Activated CD4-positive, alpha-beta T cell treated with anti-CD3 and anti-CD28 coated beads, Interleukin-2, amount 50 U/mL, for 48 hours (primary cell): ENCODE measurements at regions not wholly inside any gene's neighbourhood (a gene's known extent, or its start where the extent isn't known, plus 50 kb on each side); places are given as distances from the start of the nearest gene placed in this dataset.
"Not testable (repeated sequence)": the region's sequence is repeated elsewhere in the genome, so short reads cannot be mapped to it uniquely, and the experiment has no call there.

Experiments
- DNase-seq, 2 experiments: peaks; one replicate each; pipeline ENCODE4 v3.0.0-alpha.2; 2020

DNA sequence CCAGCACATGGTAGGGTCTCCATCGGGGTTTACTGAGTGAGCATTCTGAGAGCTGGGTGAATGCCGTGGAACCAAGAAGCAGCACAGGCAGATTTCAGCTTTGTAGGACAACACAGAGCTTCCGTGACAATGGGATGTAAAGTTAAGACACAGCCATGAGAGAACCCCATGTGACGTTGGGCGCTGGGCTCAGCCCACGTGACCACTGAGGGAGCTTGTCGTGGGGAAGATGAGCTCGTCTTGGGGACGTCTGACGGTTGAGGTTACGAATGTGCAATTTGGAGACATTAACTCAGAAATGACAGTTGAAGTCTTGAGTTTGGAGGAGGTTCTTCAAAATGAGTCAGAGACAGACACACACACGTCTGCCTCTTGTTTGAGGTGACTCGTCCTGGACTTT lies 51.5 kb upstream of the MUC20 start:
- peak; percentile 38 to 54 for DNase-seq

DNA sequence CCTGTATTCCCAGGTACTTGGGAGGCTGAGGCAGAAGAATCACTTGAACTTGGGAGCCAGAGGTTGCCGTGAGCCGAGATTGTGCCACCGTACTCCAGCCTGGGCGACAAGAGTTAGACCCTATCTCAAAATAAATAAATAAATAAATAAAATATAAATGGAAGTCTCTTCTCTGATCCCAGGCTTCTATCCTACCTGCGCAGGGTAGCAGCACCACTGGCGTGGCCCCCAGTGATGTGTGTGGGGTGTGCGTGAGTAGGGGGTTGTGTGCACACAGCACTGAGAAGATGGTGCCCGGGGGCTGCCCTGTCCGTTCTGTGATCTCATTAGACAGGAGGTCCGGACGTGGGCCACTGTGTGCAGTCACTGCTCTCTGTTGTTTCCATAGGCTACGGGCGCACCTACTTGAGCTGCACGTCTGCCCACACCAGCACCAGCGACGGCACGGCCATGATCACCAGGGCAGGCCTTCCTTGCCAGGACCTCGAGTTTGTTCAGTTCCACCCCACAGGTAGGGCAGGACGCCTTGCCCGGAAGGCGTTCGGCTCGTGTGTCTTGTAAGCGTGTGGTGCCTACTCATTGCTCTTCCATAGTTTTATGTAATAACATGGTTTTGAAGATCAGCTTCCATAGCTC lies 52.5 kb upstream of the MUC20 start:
- DNase-seq = not testable (repeated sequence)

DNA sequence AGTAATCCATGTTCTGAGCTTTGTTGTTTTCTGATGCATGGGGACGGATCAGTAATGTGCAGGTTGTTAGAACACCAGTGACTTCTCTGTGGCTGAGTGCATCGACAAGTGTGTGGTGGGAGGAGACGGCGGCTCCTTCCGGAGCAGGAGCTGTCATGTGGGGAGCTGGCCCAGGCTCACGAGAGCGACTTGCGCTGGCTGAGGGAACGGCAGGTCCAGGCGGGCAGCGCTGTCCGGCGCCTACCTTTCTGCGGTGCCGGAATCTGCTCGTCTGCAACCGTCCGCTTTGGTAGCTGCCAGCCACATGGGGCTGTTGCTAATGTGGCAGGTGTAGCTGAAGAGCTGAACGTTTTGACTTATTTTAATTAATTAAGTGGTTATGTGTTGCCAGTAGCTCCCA lies 55.5 kb upstream of the MUC20 start:
- not testable (repeated sequence) for DNase-seq

DNA sequence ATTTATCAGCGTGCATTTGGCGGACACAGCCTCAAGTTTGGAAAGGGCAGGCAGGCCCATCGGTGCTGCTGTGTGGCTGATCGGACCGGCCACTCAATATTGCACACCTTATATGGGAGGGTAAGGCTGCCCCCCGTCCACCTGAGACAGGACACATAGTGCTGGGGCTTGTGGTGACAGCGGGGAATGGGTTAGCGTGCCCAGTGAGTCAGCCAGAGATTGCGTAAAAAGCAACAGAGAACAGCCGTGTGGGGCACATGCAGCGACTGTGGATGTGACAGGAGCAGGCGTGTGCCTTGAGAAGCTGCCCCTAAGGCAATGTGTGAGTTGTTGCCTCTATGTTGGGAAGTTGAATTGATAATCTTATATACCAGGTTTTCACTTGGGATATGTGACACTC lies 56.6 kb upstream of the MUC20 start:
- DNase-seq = not testable (repeated sequence)

DNA sequence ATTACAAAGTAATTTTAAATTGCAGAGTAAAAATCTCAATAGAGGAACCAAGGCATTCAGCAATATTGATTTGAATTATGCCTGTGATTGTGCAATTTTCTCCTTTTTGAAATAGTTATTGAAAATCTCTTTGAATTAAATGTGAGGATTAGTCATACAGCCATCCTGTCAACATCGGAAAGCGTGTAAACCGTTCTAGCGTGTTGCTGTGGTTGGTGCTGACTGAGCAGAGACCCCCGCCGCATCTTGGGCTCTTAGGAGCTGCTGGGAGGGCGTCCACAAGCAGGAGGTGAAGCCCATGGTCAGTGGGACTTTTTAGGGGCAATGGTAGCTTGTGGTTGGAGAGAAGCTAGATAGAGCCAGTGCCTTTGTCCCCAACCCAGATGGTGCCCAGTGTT lies 61.6 kb upstream of the MUC20 start:
- not testable (repeated sequence) for DNase-seq

DNA sequence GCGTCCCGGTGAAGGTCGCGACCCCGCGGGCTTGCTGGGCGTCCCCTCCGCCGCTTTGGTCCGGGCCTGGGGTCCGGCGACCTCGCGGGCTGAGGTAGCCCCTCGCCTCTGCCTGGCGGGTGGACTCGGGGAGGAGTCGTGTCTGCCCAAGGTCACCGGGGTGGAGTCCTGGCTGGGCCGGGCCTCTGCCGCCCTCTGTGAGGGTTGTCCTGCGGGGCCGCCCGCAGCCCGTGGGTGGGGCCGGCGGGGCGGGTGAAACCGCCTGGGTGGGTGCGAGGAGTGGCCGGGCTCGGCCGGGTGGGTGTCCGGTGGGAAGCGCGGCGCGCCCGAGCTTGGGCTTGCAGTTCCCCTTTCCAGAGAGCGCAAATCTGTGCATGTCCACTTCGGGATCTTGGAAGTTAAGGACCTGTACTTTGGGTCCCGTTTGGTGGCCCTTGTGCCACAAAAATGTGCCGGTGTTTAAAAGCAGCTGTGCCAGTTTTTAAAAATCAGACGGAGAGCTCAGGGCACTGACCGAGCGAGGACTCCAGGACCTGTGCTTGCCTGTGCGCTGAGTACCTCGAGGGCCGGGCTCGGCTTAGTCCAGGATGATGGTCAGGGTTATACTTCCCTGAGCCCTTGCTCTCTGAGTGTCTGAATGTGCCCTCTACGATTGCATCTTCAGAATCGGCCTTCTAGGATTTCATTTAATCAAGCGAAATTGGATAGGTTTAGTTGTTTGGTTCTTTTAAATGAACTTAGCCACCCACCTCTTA lies 62.2 kb upstream of the MUC20 start:
- DNase-seq = not testable (repeated sequence)

DNA sequence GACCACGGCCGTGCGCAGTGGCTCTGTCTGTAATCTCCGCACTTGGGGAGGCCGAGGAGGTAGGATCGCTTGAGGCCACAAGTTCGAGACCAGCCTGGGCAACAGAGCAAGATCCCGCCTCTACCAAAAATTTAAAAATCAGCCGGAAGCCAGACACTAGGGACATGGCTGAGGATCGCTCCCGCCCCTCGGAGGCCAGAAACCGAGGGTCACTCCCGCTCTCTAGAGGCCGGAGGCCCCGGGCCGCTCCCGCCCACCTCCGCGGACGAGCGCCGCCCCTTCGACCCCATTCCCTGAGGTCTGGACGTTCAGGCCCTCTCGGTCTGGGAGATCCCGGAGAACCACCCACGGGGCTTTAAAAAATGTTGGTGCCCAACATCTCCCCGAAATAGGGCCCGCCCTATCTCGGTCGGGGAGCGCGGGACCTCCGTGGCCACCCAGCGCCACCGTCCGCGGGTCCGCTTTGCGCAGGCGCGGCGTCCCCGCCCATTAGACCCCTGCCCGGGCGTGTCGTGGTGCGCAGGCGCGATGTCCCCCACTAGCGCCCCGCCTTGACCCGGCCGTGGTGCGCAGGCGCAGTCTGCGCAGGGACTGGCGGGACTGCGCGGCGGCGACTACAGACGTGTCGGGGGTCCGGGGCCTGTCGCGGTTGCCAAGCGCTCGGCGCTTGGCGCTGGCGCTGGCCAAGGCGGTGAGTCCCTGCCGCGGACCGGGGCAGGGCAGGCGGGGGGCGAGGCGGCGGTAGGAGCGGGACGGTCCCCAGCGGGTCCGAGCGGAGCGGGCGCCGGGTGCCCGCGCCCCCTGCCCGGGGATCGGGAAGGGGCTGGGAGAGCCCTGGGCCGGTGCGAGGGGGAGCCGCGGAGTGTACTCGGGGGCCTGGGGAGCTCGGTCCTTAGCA lies 63.1 kb upstream of the MUC20 start:
- DNase-seq = peak; percentile 91 to 92

DNA sequence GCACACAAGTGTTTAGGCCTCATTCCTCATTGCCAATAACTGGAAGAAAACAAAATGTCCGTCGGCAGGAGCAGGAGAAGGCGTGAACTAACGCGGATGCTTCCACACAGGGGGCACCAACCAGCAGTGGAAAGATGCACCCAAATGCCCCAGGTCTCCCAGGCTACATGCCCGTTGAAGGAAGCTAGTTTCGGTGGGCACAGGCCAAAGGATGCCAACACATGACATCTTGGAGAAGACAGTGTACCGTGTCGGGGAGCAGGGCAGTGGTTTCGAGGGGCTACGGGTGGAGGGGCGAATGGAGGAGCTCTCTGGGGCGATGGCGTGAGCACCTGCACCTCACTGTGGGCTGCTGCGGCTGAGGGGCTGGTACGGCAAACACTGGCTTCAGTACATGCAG lies 64.7 kb upstream of the MUC20 start:
- not testable (repeated sequence) for DNase-seq

DNA sequence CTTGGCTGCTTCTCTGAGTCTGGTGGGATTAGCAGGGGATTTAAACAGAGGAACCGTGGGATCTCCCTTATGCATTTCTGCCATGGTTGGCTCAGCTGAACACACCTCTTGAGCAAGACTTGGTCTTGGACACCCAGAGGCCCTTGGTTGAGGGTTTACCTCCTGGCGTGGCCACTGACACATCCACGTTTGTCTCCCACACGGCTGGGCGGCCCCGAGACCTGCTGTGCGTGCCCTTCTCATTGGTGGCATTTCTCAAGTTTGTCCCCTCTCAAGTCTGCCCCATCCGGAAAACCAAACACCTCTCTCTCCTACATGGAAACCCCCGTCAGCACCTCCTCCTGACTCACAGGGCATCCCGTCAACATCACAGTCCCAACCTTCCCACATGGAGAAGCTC lies 66.0 kb upstream of the MUC20 start:
- DNase-seq = not testable (repeated sequence)

DNA sequence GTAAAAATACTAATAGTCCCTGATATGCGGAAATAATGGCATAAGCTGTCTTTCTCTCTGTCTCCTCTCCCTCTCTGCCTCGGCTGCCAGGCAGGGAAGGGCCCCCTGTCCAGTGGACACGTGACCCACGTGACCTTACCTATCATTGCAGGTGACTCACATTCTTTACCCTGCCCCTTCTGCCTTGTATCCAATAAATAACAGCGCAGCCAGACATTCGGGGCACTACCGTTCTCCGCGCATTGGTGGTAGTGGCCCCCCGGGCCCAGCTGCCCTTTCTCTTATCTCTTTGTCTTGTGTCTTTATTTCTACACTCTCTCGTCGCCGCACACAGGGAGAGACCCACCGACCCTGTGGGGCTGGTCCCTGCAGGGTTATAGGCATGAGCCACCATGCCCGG lies 66.6 kb upstream of the MUC20 start:
- not testable (repeated sequence) for DNase-seq

DNA sequence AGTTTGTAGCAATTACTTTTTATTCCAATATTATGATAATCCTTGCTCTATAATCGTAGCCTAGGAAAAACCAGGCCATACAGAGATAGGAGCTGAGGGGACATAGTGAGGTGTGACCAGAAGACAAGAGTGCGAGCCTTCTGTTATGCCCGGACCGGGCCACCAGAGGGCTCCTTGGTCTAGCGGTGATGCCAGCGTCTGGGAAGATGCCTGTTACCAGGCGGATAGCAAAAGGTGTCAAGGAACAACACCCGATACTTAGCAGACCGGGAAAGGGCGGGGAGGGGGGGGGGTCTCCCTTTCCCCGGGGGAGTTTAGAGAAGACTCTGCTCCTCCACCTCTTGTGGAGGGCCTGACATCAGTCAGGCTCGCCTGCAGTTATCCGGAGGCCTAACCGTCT lies 67.1 kb upstream of the MUC20 start:
- peak in 1 of 2 experiments; percentile 26 for DNase-seq

DNA sequence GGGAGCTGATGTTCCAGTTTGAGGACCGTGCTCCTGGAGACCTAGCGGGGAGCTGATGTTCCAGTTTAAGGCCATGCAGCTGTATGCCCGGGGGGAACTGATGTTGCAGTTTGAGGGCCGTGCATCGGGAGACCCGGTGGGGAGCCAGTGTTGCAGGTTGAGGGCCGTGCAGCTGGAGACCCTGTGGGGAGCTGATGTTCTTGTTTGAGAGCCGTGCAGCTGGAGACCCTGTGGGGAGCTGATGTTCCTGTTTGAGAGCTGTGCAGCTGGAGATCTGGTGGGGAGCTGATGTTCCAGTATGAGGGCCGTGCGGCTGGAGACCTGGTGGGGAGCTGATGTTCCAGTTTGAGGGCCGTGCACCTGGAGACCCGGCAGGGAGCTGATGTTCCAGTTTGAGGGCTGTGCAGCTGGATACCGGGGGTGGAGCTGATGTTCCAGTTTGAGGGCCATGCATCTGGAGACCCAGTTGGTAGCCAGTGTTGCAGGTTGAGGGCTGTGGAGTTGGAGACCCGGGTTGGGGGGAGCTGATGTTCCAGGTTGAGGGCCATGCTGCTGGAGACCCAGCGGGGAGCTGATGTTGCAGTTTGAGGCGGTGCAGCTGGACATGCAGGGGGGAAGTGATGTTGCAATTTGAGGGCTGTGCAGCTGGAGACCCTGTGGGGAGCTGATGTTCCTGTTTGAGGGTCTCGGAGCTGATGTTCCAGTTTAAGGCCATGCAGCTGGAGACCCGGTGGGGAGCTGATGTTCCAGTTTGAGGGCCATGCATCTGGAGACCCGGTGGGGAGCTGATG lies 64.4 kb upstream of the APOD start:
- not testable (repeated sequence) for DNase-seq

DNA sequence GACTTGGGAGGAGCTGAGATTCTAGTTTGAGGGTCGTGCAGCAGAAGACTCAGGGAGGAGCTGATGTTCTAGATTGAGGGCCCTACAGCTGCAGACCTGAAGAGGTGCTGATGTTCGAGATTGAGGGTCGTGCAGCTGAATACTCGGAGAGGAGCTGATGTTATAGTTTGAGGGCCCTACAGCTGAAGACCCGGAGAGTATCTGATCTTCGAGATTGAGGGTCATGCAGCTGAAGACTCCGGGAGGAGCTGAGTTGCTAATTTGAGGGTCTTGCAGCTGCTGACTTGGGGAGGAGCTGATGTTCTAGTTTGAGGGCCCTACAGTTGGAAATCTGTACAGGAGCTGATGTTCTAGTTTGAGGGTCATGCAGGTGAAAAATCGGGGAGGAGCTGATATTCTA lies 62.1 kb upstream of the APOD start:
- DNase-seq = not testable (repeated sequence)

DNA sequence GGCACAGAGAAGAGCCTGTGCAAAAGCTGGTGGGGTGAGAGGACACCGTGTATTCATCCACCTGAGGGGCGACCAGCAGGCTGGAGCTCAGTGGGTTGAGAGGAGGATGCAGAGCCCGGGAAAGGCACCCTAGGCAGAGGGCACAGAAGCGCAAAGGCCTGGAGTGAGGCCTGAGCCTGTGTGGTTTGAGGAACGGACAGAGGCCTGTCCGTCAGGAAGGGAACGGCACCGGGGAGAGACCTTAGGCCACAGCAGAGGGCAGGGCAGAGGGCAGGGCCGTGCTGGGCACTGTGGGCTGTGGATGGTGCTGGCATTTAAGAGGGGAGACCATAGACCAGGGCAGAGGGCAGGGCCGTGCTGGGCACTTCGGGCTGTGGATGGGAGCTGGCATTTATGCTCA lies 59.5 kb upstream of the APOD start:
- not testable (repeated sequence) for DNase-seq

DNA sequence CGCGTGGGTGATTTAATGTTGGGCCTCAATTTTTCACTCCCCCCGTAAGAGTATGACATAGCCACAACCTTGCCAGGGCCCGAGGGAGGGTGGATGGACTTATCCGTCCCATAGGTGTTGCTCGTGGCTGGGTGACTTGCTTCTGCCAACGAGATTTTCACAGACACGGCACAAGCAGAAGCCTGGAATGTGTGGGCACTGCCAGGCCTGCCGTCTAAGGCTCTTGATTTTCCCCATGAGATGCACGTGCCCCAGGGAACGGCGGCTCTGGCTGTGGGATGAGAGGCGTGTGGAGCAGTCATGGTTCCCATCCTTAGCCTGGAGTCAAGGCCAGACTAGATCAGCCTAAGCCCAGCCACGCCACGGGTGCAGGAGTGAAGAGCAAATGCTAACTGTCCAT lies 58.6 kb upstream of the APOD start:
- not testable (repeated sequence) for DNase-seq

DNA sequence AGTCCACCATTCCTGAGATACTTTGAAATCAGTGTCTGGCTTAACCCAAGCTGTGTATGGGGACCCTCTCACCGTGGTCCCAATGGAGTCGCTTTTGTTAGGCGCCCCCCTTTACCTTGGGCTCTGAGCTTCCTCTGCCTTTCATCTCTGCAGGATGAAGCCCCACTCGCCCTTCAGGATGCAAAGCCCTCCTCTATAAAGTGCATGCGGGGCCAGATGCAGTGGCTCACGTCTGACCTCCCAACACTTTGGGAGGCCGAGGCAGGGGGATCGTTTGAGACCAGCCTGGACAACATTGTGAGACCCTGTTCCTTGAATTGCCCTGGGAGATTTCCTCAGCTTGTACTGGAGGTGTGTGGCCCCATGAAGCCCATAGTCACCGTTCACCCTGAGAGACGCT lies 54.7 kb upstream of the APOD start:
- not testable (repeated sequence) for DNase-seq

DNA sequence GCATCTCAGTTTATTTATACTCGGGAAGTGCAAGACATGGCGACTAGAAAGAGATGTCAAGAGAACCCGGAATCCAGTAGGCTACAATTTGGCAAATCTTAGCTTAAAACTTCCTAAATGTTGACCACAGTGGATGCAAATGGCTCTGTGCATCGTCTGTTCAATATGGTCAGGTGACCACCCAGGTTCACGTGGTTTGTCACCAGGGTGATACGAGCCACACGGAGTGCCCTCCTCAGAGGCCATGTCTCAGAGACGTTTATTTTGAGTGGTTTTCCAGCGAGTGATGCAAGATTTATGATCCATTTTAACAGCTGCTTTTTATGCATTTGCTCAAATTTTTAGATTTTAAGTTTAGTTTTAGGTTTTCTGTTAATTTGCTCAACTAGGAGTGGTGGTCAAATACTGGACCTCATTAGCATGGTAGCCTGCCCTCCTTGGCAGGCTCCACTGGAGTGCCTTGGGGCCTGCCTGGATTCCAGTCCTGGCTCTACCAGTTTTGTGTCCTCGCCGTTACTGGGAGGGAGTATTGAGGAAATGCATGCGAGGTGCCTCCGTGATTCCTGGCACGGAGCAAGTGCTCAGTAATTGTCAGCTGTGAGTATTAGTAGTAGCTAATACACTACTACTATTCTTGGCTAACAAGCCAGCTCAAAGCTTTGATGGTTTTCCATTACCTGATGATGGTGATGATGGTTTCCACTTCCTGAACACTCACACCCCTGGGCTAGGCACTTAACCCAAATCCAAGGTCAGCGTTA lies 53.9 kb upstream of the APOD start:
- not testable (repeated sequence) for DNase-seq

DNA sequence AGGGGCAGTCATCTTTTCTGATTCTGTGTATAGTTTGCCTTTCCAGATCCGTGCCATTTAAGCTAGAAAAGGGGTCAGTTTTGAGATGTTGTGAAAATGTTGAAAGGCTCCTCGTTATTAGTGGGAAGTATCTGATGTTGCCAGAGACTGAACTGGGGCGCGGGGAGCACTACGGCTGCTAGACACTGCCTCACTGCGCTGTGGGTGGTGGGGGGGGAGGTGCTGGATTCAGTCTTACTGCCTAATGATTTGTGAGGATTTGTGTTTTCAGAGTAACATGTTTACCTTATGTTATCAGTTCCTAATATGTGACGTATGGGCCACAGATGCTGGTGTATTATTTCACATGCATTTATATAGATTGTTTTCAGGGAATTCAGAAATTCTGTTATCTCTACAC lies 53.3 kb upstream of the APOD start:
- peak in 1 of 2 experiments; percentile 48 for DNase-seq

DNA sequence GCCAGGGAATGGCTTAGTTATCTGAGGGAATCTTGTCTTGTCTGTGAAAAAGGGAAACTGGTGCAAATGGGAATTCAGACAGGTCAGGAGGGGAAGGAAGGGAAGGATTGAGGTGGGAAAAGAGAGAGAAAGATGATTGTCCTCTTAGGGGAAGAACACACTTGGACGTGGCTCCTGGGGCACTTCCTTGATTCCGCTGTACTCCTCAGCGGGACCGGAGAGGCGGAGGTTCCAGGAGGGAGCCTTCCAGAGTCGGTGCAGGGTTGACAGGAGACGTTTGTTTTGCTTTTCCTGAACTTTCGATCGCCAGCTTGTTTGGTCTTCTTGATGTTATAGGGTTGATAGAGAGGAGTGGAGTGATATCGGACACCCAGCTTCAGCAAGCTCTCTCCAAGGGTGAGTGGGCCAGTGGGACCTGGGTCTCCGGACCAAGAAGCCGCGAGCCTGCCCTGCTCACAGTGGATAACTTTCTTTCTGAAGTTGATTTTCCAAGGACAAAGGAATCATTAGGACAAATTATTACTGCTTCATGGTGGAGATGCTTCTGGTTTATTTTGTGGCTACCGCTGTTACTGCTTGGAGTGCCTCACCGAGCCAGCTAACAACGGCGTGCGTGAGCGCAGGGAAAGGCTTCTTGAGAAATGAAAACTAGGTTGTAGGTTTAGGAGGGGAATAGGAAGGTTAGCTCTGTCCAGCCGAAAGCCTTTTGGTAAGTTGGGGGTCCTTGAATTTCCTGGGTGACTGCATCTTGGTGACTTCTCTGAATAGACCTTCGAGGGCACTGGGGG lies 52.4 kb upstream of the APOD start:
- DNase-seq = not testable (repeated sequence)

DNA sequence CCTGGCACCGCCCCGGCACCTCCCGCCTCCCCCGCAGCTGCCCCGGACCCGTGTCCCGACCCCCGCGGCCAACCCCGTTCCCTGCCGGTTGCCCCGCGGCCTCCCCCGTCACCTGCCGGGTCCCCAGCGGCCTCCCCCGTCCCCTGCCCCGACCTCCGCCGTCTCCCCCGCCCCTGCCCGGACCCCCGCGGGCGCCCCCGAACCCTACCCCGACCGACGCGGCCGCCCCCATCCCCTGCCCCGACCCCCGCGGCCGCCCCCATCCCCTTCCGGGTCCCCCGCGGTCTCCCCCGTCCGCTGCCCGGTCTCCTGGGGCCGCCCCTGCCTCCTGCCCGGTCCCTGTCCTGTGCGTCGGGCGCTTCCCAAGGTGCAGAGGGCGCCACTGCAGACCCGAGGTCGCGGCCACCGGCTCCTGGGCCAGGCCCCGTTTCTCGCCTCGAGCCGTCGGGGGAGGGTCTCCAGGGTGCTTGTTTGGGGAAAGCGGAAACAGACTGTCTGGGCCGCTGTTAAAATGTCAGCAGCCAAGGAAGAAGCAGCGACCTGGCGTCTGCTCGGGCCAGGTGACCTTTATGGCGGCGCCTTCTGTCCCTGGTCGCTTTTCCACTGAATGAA lies 51.6 kb upstream of the APOD start:
- not testable (repeated sequence) for DNase-seq
